ENCODE measurements at regions not wholly inside any gene's neighbourhood (a gene's known extent, or its start where the extent isn't known, plus 50 kb on each side); places are given as distances from the start of the nearest gene placed in this dataset.
"Not testable (repeated sequence)": the region's sequence is repeated elsewhere in the genome, so short reads cannot be mapped to it uniquely, and the experiment has no call there.

DNA sequence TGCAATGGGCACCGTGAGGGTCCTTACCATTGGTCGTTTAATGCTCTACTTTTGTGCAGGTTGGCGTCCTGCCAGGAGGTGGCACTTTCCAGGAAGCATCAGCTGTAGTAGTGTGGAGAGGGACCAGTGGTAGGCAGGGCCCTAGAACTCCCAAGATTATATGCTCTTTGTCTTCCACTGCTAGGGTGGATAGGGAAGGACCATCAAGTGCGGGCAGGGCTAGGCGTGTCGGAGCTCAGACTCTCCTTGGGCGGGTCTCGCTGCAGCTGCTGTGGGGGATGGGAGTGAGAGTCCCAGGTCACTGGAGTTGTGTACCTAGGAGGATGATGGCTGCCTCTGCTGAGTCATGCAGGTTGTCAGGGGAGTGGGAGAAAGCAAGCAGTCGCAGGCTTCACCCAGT lies 134.7 kb downstream of the KLF8 start:
- Histone ChIP-seq H3K27me3 (ENCODE audit: insufficient read depth, low read length) (no peaks in the 10 kb centered on the region), H2AFZ (ENCODE audit: low read length) (no peak overlapping the region), H3K4me1 (ENCODE audit: insufficient read depth, low read length, severe bottlenecking) (no peaks in the 10 kb centered on the region), H3K27ac (ENCODE audit: low read depth, low read length, poor library complexity, severe bottlenecking) (no peak overlapping the region), H3K79me2 (ENCODE audit: insufficient read depth, low read length) (no peaks in the 10 kb centered on the region), H4K20me1 (ENCODE audit: insufficient read depth, low read length) (no peaks in the 10 kb centered on the region), H3K36me3 (ENCODE audit: insufficient read depth, low read length) (no peaks in the 10 kb centered on the region), H3K4me3 (ENCODE audit: low read depth, low read length, poor library complexity, severe bottlenecking) (no peak overlapping the region), H3K4me2 (ENCODE audit: low read length) (no peak overlapping the region), H3K9ac (ENCODE audit: low read length) (no peak overlapping the region), H3F3A (ENCODE audit: insufficient read depth, low read length) (no peaks in the 10 kb centered on the region), H3K9me3 (ENCODE audit: low read length) (no peaks in the 10 kb centered on the region), H3K9me2 (ENCODE audit: low read depth, low read length) (no peaks in the 10 kb centered on the region)
- TF ChIP-seq EZH2 (IDR thresholded peaks at IDR 0.05; ENCODE audit: borderline replicate concordance, low read length) = no peak
- no peak for TF ChIP-seq CTCF (IDR thresholded peaks at IDR 0.05; ENCODE audit: low read length)

GRCh38 chrX:56368962-56369361 lies 136.8 kb downstream of the KLF8 start:
- no peak overlapping the region for H3K27ac ChIP-seq (ENCODE audit: low read depth, low read length, poor library complexity, severe bottlenecking)
- no peaks in the 10 kb centered on the region for H3F3A ChIP-seq (ENCODE audit: insufficient read depth, low read length)
- H3K9ac ChIP-seq (ENCODE audit: low read length) = no peak overlapping the region
- H3K9me2 ChIP-seq (ENCODE audit: low read depth, low read length) = no peaks in the 10 kb centered on the region
- H3K4me1 ChIP-seq (ENCODE audit: insufficient read depth, low read length, severe bottlenecking) = no peaks in the 10 kb centered on the region
- no peaks in the 10 kb centered on the region for H3K27me3 ChIP-seq (ENCODE audit: insufficient read depth, low read length)
- H3K79me2 ChIP-seq (ENCODE audit: insufficient read depth, low read length) = no peaks in the 10 kb centered on the region
- H4K20me1 ChIP-seq (ENCODE audit: insufficient read depth, low read length) = no peaks in the 10 kb centered on the region
- no peaks in the 10 kb centered on the region for H3K9me3 ChIP-seq (ENCODE audit: low read length)
- H3K36me3 ChIP-seq (ENCODE audit: insufficient read depth, low read length) = no peaks in the 10 kb centered on the region
- TF ChIP-seq EZH2 (IDR thresholded peaks at IDR 0.05; ENCODE audit: borderline replicate concordance, low read length) = no peak
- TF ChIP-seq CTCF (IDR thresholded peaks at IDR 0.05; ENCODE audit: low read length) = no peak
- H2AFZ ChIP-seq (ENCODE audit: low read length) = no peak overlapping the region
- H3K4me3 ChIP-seq (ENCODE audit: low read depth, low read length, poor library complexity, severe bottlenecking) = no peak overlapping the region
- no peak overlapping the region for H3K4me2 ChIP-seq (ENCODE audit: low read length)

- H3K36me3 ChIP-seq (ENCODE audit: insufficient read depth, low read length); H2AFZ ChIP-seq (ENCODE audit: low read length); H3K27ac ChIP-seq (ENCODE audit: low read depth, low read length, poor library complexity, severe bottlenecking); H3K4me3 ChIP-seq (ENCODE audit: low read depth, low read length, poor library complexity, severe bottlenecking); H4K20me1 ChIP-seq (ENCODE audit: insufficient read depth, low read length); H3K4me1 ChIP-seq (ENCODE audit: insufficient read depth, low read length, severe bottlenecking); H3K9me2 ChIP-seq (ENCODE audit: low read depth, low read length); H3K27me3 ChIP-seq (ENCODE audit: insufficient read depth, low read length); H3K4me2 ChIP-seq (ENCODE audit: low read length); H3K79me2 ChIP-seq (ENCODE audit: insufficient read depth, low read length); H3K9me3 ChIP-seq (ENCODE audit: low read length); H3F3A ChIP-seq (ENCODE audit: insufficient read depth, low read length); H3K9ac ChIP-seq (ENCODE audit: low read length): not testable (repeated sequence)
Observed at GRCh38 chrX:56379984-56380780, 148.0 kb downstream of the KLF8 start.

- Histone ChIP-seq H3K4me3 (ENCODE audit: low read depth, low read length, poor library complexity, severe bottlenecking) (no peak overlapping the region), H4K20me1 (ENCODE audit: insufficient read depth, low read length) (no peaks in the 10 kb centered on the region), H3K27me3 (ENCODE audit: insufficient read depth, low read length) (no peaks in the 10 kb centered on the region), H3K9me3 (ENCODE audit: low read length) (no peaks in the 10 kb centered on the region), H3K9me2 (ENCODE audit: low read depth, low read length) (no peaks in the 10 kb centered on the region), H3K27ac (ENCODE audit: low read depth, low read length, poor library complexity, severe bottlenecking) (no peak overlapping the region), H3F3A (ENCODE audit: insufficient read depth, low read length) (no peaks in the 10 kb centered on the region), H3K4me2 (ENCODE audit: low read length) (no peak overlapping the region), H3K36me3 (ENCODE audit: insufficient read depth, low read length) (no peaks in the 10 kb centered on the region), H3K4me1 (ENCODE audit: insufficient read depth, low read length, severe bottlenecking) (no peaks in the 10 kb centered on the region), H3K9ac (ENCODE audit: low read length) (no peak overlapping the region), H3K79me2 (ENCODE audit: insufficient read depth, low read length) (no peaks in the 10 kb centered on the region), H2AFZ (ENCODE audit: low read length) (no peak overlapping the region)
- no peak for TF ChIP-seq EZH2 (IDR thresholded peaks at IDR 0.05; ENCODE audit: borderline replicate concordance, low read length)
- TF ChIP-seq CTCF (IDR thresholded peaks at IDR 0.05; ENCODE audit: low read length) = no peak
Observed at GRCh38 chrX:56382278-56382677, 150.1 kb downstream of the KLF8 start.

All from OCI-LY1 (cell line).